HepG2 (cell line): ENCODE measurements at regions not wholly inside any gene's neighbourhood (a gene's known extent, or its start where the extent isn't known, plus 50 kb on each side); places are given as distances from the start of the nearest gene placed in this dataset.

ENCODE experiments used
- ATAC-seq: fragments of 200-7000 bp; cut with Tn5 transposase; 3 replicates; pipeline ENCODE4 v1.9.1; 2020; ENCODE audit warnings: mild to moderate bottlenecking, moderate library complexity
- BruUV-seq: library from RNA; stranded (reverse); fragments of 400-500 nt; replicated peaks from 2 replicates; lab custom pipeline; 2021; lab: Mats Ljungman, UMichigan
- CTCF ChIA-PET: fragments of 300-600 bp; formaldehyde crosslinking; extraction: SDS; loops from one replicate; lab custom pipeline; 2021; ENCODE audit warnings: low total read pairs, inconsistent platforms, low intra/inter-chr PET ratio; lab: Yijun Ruan, JAX
- POLR2A ChIA-PET: fragments of 350-600 bp; sonication (Branson Sonifier 250); formaldehyde crosslinking; loops from one replicate; lab custom pipeline; 2020; ENCODE audit warnings: antibody characterized with exemption, inconsistent platforms; lab: Yijun Ruan, JAX
- DNase-seq: peaks from one replicate; pipeline ENCODE4 v3.0.0-alpha.2; 2015; ENCODE audit warnings: low spot score
- FAIRE-seq: peaks from 3 replicates; lab custom pipeline; 2011; peaks lifted over from hg19 to GRCh38; lab: Jason Lieb, UNC
- H2AFZ ChIP-seq: one replicate; pipeline ENCODE4 v1.6.1; 2011; ENCODE audit warnings: low read length, inconsistent platforms
- H3K27ac ChIP-seq: fragments of 300-600 bp; 3 replicates; pipeline ENCODE4 v1.8.0; 2011; ENCODE audit warnings: mixed run types, mild to moderate bottlenecking, mixed read lengths, low read length, inconsistent platforms; ENCODE audit not compliant: insufficient read depth; ENCODE audit errors: extremely low read length
- H3K27me3 ChIP-seq, 2 experiments: fragments of 200-600 bp in 1 of 2; 2 replicates in 1 of 2; 3 replicates in 1 of 2; pipeline versions ENCODE4 v1.6.0 to v1.8.0; 2011; ENCODE audit warnings: low read length in 2 of 2, mild to moderate bottlenecking in 2 of 2, moderate library complexity in 2 of 2, inconsistent platforms in 1 of 2; ENCODE audit not compliant: insufficient read depth in 2 of 2, control insufficient read depth in 1 of 2
- H3K36me3 ChIP-seq, 2 experiments: fragments of 200-600 bp in 1 of 2; replicated peaks in 1 of 2; 2 replicates in 1 of 2; 3 replicates in 1 of 2; pipeline versions ENCODE4 v1.5.1 to v1.8.0; 2011; ENCODE audit warnings: low read length in 2 of 2, inconsistent platforms in 1 of 2; ENCODE audit not compliant: insufficient read depth in 2 of 2, control insufficient read depth in 1 of 2
- H3K4me1 ChIP-seq: 2 replicates; pipeline ENCODE4 v1.5.1; 2012; ENCODE audit warnings: low read length, inconsistent platforms; ENCODE audit not compliant: insufficient read depth
- H3K4me2 ChIP-seq: 2 replicates; pipeline ENCODE4 v1.6.0; 2011; ENCODE audit warnings: low read depth, low read length, inconsistent platforms
- H3K4me3 ChIP-seq, 3 experiments: fragments of 200-600 bp in 1 of 3; sonication (generic), shearing (Covaris generic) in 1 of 3; replicated peaks in 1 of 3; 2 replicates each; pipeline ENCODE4 v1.5.1; 2011 to 2016; ENCODE audit warnings: low read length in 3 of 3, inconsistent platforms in 2 of 3, low read depth in 2 of 3, mild to moderate bottlenecking in 2 of 3, control low read depth in 1 of 3, mixed read lengths in 1 of 3; ENCODE audit not compliant: insufficient read depth in 1 of 3
- H3K79me2 ChIP-seq: one replicate; pipeline ENCODE4 v1.6.1; 2011; ENCODE audit warnings: low read length, inconsistent platforms; ENCODE audit not compliant: insufficient read depth
- H3K9ac ChIP-seq: 2 replicates; pipeline ENCODE4 v1.6.0; 2011; ENCODE audit warnings: mild to moderate bottlenecking, low read depth, low read length, inconsistent platforms; ENCODE audit not compliant: insufficient read depth
- H3K9me3 ChIP-seq: 2 replicates; pipeline ENCODE4 v1.5.1; 2012; ENCODE audit warnings: mild to moderate bottlenecking, low read length
- H4K20me1 ChIP-seq: 2 replicates; pipeline ENCODE4 v1.6.0; 2011; ENCODE audit warnings: inconsistent platforms, mild to moderate bottlenecking, low read length, moderate library complexity; ENCODE audit not compliant: insufficient read depth
- ATF4 ChIP-seq, 2 experiments: fragments of 450-650 bp in 1 of 2; sonication (generic) in 1 of 2; formaldehyde crosslinking; IDR thresholded peaks; 2 replicates each; pipeline versions ENCODE4 v1.5.0 to v1.8.0; 2020 to 2022; ENCODE audit warnings: mild to moderate bottlenecking in 1 of 2, missing genetic modification reagents in 1 of 2
- BRF2 ChIP-seq: sonication (generic); formaldehyde crosslinking; IDR thresholded peaks from 2 replicates; pipeline ENCODE4 v1.8.1; 2022; ENCODE audit warnings: mild to moderate bottlenecking, missing genetic modification reagents
- DMAP1 ChIP-seq: IDR thresholded peaks from 2 replicates; pipeline ENCODE4 v1.6.1; 2016
- EHMT2 ChIP-seq: fragments of 200-600 bp; sonication (generic); IDR thresholded peaks from 2 replicates; pipeline ENCODE4 v1.7.0; 2017; ENCODE audit warnings: antibody characterized with exemption, low read depth, low read length, borderline replicate concordance
- MAFK ChIP-seq, 2 experiments: IDR thresholded peaks in 1 of 2; conservative IDR thresholded peaks in 1 of 2; 2 replicates each; pipeline ENCODE4 v1.6.1; 2011; ENCODE audit warnings: improper control_type of control experiment in 2 of 2, low read length in 2 of 2
- NCOA1 ChIP-seq: sonication (generic); formaldehyde crosslinking; IDR thresholded peaks from 2 replicates; pipeline ENCODE4 v1.9.0; 2021; ENCODE audit warnings: missing genetic modification reagents
- NFYC ChIP-seq: IDR thresholded peaks from 2 replicates; pipeline ENCODE4 v1.6.1; 2016; ENCODE audit warnings: missing genetic modification reagents, missing compliant biosample characterization
- YEATS4 ChIP-seq: sonication (generic); formaldehyde crosslinking; IDR thresholded peaks from 2 replicates; pipeline ENCODE4 v1.4.0; 2020; ENCODE audit warnings: missing genetic modification reagents, borderline replicate concordance
- ZNF274 ChIP-seq: sonication (generic); formaldehyde crosslinking; IDR thresholded peaks from 2 replicates; pipeline ENCODE4 v1.5.1; 2020; ENCODE audit warnings: mild to moderate bottlenecking, missing genetic modification reagents
- ZNF292 ChIP-seq: sonication (generic); formaldehyde crosslinking; IDR thresholded peaks from 2 replicates; pipeline ENCODE4 v1.8.1; 2022; ENCODE audit warnings: mild to moderate bottlenecking, low read depth, missing genetic modification reagents, borderline replicate concordance
- ZNF616 ChIP-seq: sonication (generic); formaldehyde crosslinking; IDR thresholded peaks from 2 replicates; pipeline ENCODE4 v1.5.0; 2020; ENCODE audit warnings: low read depth, mild to moderate bottlenecking, missing genetic modification reagents
- WGBS: methylation state at CpG from one replicate; pipeline ENCODE4 v1.1.6; 2017; ENCODE audit warnings: low lambda C conversion rate; 5-methylcytosine and 5-hydroxymethylcytosine counted together
- in situ Hi-C: cut with HindIII; loops from 2 replicates; pipeline ENCODE4 v1.10.0; 2017; ENCODE audit warnings: low pct_unique_long_range_greater_than_20kb; ENCODE audit not compliant: extremely low pct_ligation_motif_present
- intact Hi-C: fragments of 100-400 bp; cut with micrococcal nuclease; formaldehyde crosslinking; loops from one replicate; pipeline ENCODE4 v1.10.0; 2022; ENCODE audit not compliant: unreplicated experiment

DNA sequence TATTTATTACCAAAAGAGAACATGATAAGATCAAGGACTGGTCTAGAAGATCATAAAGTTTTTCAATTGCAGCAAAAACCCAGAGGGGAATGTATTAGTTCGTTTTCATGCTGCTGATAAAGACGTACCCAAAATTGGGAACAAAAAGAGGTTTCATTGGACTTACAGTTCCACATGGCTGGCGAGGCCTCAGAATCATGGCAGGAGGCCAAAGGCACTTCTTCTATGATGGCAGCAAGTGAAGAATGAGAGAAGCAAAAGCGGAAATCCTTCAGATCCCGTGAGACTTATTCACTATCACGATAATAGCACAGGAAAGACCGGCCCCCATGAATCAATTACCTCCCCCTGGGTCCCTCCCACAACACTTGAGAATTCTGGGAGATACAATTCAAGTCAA is 57.7 kb upstream of the HIVEP2 start:
- FAIRE-seq (no peak), ATAC-seq (no peak), DNase-seq (no peak)
- WGBS = 34% methylated on average over 7 of the region's 7 CpGs
- H3K27ac ChIP-seq = no peak overlapping the region
- no peaks in the 10 kb centered on the region for H3K79me2 ChIP-seq
- no peaks in the 10 kb centered on the region for H3K36me3 ChIP-seq
- no peaks in the 10 kb centered on the region; a peak in 1 of 5 replicates for H3K27me3 ChIP-seq
- POLR2A ChIA-PET = no interaction called here
- H3K4me2 ChIP-seq = no peak overlapping the region
- H4K20me1 ChIP-seq = no peaks in the 10 kb centered on the region
- intact Hi-C loops (no loop called here), in situ Hi-C loops (no loop called here)
- 0 out of 2 replicates have a peak, but pooled peaks cover 3% of the 10 kb centered on the region for H3K9me3 ChIP-seq
- no peaks in the 10 kb centered on the region for H3K4me1 ChIP-seq
- no peak overlapping the region for H2AFZ ChIP-seq
- no TSS peak for BruUV-seq
- no peak overlapping the region for H3K9ac ChIP-seq
- CTCF ChIA-PET = no interaction called here
- no peak overlapping the region for H3K4me3 ChIP-seq
- TF ChIP-seq NFYC (CRISPR knock-in tag) (no peak), NCOA1 (CRISPR knock-in tag) (no peak), MAFK (conservative IDR thresholded peaks at IDR 0.05 in 1 of 2, IDR thresholded peaks at IDR 0.05 in 1 of 2; ENCODE audit: low read length in 2 of 2) (no peak), ZNF616 (CRISPR knock-in tag) (no peak), ZNF274 (CRISPR knock-in tag) (no peak), YEATS4 (no peak), ATF4 (CRISPR knock-in tag; IDR thresholded peaks at IDR 0.05) (no peak), EHMT2 (no peak), DMAP1 (CRISPR knock-in tag) (no peak), BRF2 (CRISPR knock-in tag) (no peak), ZNF292 (CRISPR knock-in tag) (no peak)
